HepG2 (cell line): ENCODE measurements at regions not wholly inside any gene's neighbourhood (a gene's known extent, or its start where the extent isn't known, plus 50 kb on each side); places are given as distances from the start of the nearest gene placed in this dataset.

Experiments
- ATAC-seq: fragments of 200-7000 bp; cut with Tn5 transposase; 3 replicates; pipeline ENCODE4 v1.9.1; 2020; ENCODE audit warnings: mild to moderate bottlenecking, moderate library complexity
- BruUV-seq: library from RNA; stranded (reverse); fragments of 400-500 nt; replicated peaks from 2 replicates; lab custom pipeline; 2021; lab: Mats Ljungman, UMichigan
- CTCF ChIA-PET: fragments of 300-600 bp; formaldehyde crosslinking; extraction: SDS; loops from one replicate; lab custom pipeline; 2021; ENCODE audit warnings: low total read pairs, inconsistent platforms, low intra/inter-chr PET ratio; lab: Yijun Ruan, JAX
- POLR2A ChIA-PET: fragments of 350-600 bp; sonication (Branson Sonifier 250); formaldehyde crosslinking; loops from one replicate; lab custom pipeline; 2020; ENCODE audit warnings: antibody characterized with exemption, inconsistent platforms; lab: Yijun Ruan, JAX
- DNase-seq: peaks from one replicate; pipeline ENCODE4 v3.0.0-alpha.2; 2015; ENCODE audit warnings: low spot score
- FAIRE-seq: peaks from 3 replicates; lab custom pipeline; 2011; peaks lifted over from hg19 to GRCh38; lab: Jason Lieb, UNC
- H2AFZ ChIP-seq: one replicate; pipeline ENCODE4 v1.6.1; 2011; ENCODE audit warnings: low read length, inconsistent platforms
- H3K27ac ChIP-seq: fragments of 300-600 bp; 3 replicates; pipeline ENCODE4 v1.8.0; 2011; ENCODE audit warnings: mixed run types, mild to moderate bottlenecking, mixed read lengths, low read length, inconsistent platforms; ENCODE audit not compliant: insufficient read depth; ENCODE audit errors: extremely low read length
- H3K27me3 ChIP-seq, 2 experiments: fragments of 200-600 bp in 1 of 2; 2 replicates in 1 of 2; 3 replicates in 1 of 2; pipeline versions ENCODE4 v1.6.0 to v1.8.0; 2011; ENCODE audit warnings: low read length in 2 of 2, mild to moderate bottlenecking in 2 of 2, moderate library complexity in 2 of 2, inconsistent platforms in 1 of 2; ENCODE audit not compliant: insufficient read depth in 2 of 2, control insufficient read depth in 1 of 2
- H3K36me3 ChIP-seq, 2 experiments: fragments of 200-600 bp in 1 of 2; replicated peaks in 1 of 2; 2 replicates in 1 of 2; 3 replicates in 1 of 2; pipeline versions ENCODE4 v1.5.1 to v1.8.0; 2011; ENCODE audit warnings: low read length in 2 of 2, inconsistent platforms in 1 of 2; ENCODE audit not compliant: insufficient read depth in 2 of 2, control insufficient read depth in 1 of 2
- H3K4me1 ChIP-seq: 2 replicates; pipeline ENCODE4 v1.5.1; 2012; ENCODE audit warnings: low read length, inconsistent platforms; ENCODE audit not compliant: insufficient read depth
- H3K4me2 ChIP-seq: 2 replicates; pipeline ENCODE4 v1.6.0; 2011; ENCODE audit warnings: low read depth, low read length, inconsistent platforms
- H3K4me3 ChIP-seq, 3 experiments: fragments of 200-600 bp in 1 of 3; sonication (generic), shearing (Covaris generic) in 1 of 3; replicated peaks in 1 of 3; 2 replicates each; pipeline ENCODE4 v1.5.1; 2011 to 2016; ENCODE audit warnings: low read length in 3 of 3, inconsistent platforms in 2 of 3, low read depth in 2 of 3, mild to moderate bottlenecking in 2 of 3, control low read depth in 1 of 3, mixed read lengths in 1 of 3; ENCODE audit not compliant: insufficient read depth in 1 of 3
- H3K79me2 ChIP-seq: one replicate; pipeline ENCODE4 v1.6.1; 2011; ENCODE audit warnings: low read length, inconsistent platforms; ENCODE audit not compliant: insufficient read depth
- H3K9ac ChIP-seq: 2 replicates; pipeline ENCODE4 v1.6.0; 2011; ENCODE audit warnings: mild to moderate bottlenecking, low read depth, low read length, inconsistent platforms; ENCODE audit not compliant: insufficient read depth
- H3K9me3 ChIP-seq: 2 replicates; pipeline ENCODE4 v1.5.1; 2012; ENCODE audit warnings: mild to moderate bottlenecking, low read length
- H4K20me1 ChIP-seq: 2 replicates; pipeline ENCODE4 v1.6.0; 2011; ENCODE audit warnings: inconsistent platforms, mild to moderate bottlenecking, low read length, moderate library complexity; ENCODE audit not compliant: insufficient read depth
- SKI ChIP-seq: fragments of 450-650 bp; IDR thresholded peaks from one replicate; pipeline ENCODE4 v1.6.1; 2018; ENCODE audit warnings: mild to moderate bottlenecking; ENCODE audit not compliant: partially characterized antibody
- ZNF282 ChIP-seq: fragments of 450-650 bp; IDR thresholded peaks from 2 replicates; pipeline ENCODE4 v1.6.1; 2018; ENCODE audit not compliant: partially characterized antibody
- WGBS: methylation state at CpG from one replicate; pipeline ENCODE4 v1.1.6; 2017; ENCODE audit warnings: low lambda C conversion rate; 5-methylcytosine and 5-hydroxymethylcytosine counted together
- in situ Hi-C: cut with HindIII; loops from 2 replicates; pipeline ENCODE4 v1.10.0; 2017; ENCODE audit warnings: low pct_unique_long_range_greater_than_20kb; ENCODE audit not compliant: extremely low pct_ligation_motif_present
- intact Hi-C: fragments of 100-400 bp; cut with micrococcal nuclease; formaldehyde crosslinking; loops from one replicate; pipeline ENCODE4 v1.10.0; 2022; ENCODE audit not compliant: unreplicated experiment
- TF ChIP-seq, protein P1 (sequence below): fragments of 450-650 bp; IDR thresholded peaks from 2 replicates; pipeline ENCODE4 v1.6.1; 2016
- TF ChIP-seq, protein P2 (sequence below), 2 experiments: sonication (generic) in 1 of 2; formaldehyde crosslinking in 1 of 2; IDR thresholded peaks; 2 replicates each; pipeline versions ENCODE4 v1.4.0 to v1.6.1; 2016 to 2020; ENCODE audit warnings: borderline replicate concordance in 1 of 2, low read depth in 1 of 2, mild to moderate bottlenecking in 1 of 2, missing genetic modification reagents in 1 of 2

DNA sequence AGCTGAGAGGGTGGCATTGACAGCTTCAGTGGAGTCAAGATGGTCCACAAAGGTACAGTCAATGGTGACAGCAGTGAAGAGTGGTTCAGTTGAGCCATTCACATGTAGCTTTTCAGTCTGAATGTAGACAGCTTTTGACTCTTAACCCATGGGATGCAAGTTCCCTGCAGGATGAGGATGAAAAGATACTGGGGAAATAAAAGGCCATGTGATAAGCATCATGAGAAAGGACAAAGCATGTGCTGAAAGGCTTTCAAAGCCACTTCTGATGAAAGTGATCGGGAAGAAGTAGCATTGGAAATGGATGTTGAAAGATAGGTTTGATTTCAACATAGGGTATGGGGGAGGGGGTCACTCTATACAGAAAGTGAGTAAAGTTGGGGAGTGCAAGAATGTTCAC, 182.9 kb downstream of the ETS1 start:
- no peak overlapping the region for H3K4me3 ChIP-seq
- ChIA-PET POLR2A (no interaction called here), CTCF (no interaction called here)
- intact Hi-C loops (no loop called here), in situ Hi-C loops (no loop called here)
- ATAC-seq (no peak), FAIRE-seq (no peak), DNase-seq (no peak)
- TF ChIP-seq, protein P1, sequence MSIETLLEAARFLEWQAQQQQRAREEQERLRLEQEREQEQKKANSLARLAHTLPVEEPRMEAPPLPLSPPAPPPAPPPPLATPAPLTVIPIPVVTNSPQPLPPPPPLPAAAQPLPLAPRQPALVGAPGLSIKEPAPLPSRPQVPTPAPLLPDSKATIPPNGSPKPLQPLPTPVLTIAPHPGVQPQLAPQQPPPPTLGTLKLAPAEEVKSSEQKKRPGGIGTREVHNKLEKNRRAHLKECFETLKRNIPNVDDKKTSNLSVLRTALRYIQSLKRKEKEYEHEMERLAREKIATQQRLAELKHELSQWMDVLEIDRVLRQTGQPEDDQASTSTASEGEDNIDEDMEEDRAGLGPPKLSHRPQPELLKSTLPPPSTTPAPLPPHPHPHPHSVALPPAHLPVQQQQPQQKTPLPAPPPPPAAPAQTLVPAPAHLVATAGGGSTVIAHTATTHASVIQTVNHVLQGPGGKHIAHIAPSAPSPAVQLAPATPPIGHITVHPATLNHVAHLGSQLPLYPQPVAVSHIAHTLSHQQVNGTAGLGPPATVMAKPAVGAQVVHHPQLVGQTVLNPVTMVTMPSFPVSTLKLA, result peak; percentile 88
- no peak for TF ChIP-seq ZNF282
- TF ChIP-seq SKI, result no peak
- TF ChIP-seq, protein P2, sequence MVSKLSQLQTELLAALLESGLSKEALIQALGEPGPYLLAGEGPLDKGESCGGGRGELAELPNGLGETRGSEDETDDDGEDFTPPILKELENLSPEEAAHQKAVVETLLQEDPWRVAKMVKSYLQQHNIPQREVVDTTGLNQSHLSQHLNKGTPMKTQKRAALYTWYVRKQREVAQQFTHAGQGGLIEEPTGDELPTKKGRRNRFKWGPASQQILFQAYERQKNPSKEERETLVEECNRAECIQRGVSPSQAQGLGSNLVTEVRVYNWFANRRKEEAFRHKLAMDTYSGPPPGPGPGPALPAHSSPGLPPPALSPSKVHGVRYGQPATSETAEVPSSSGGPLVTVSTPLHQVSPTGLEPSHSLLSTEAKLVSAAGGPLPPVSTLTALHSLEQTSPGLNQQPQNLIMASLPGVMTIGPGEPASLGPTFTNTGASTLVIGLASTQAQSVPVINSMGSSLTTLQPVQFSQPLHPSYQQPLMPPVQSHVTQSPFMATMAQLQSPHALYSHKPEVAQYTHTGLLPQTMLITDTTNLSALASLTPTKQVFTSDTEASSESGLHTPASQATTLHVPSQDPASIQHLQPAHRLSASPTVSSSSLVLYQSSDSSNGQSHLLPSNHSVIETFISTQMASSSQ (IDR thresholded peaks at IDR 0.05; ENCODE audit: low read depth), result no peak
- TF ChIP-seq, protein P2 (CRISPR knock-in tag; IDR thresholded peaks at IDR 0.05; ENCODE audit: borderline replicate concordance), result no peak
- H3K27ac ChIP-seq, result no peak overlapping the region
- H2AFZ ChIP-seq, result no peak overlapping the region
- 3% methylated on average over 1 of the region's 1 CpG for WGBS
- no peaks in the 10 kb centered on the region for H3K36me3 ChIP-seq
- no peaks in the 10 kb centered on the region for H3K9me3 ChIP-seq
- no peaks in the 10 kb centered on the region for H4K20me1 ChIP-seq
- no peak overlapping the region for H3K9ac ChIP-seq
- BruUV-seq, result no TSS peak
- H3K27me3 ChIP-seq, result 0 out of 5 replicates have a peak, but pooled peaks cover 0 to 2% of the 10 kb centered on the region in 2 experiments
- H3K4me2 ChIP-seq, result no peak overlapping the region
- H3K4me1 ChIP-seq, result no peaks in the 10 kb centered on the region
- H3K79me2 ChIP-seq, result no peaks in the 10 kb centered on the region
